CD4-positive, alpha-beta T cell treated with Interleukin-10 for 1 hour (primary cell): ENCODE measurements at regions not wholly inside any gene's neighbourhood (a gene's known extent, or its start where the extent isn't known, plus 50 kb on each side); places are given as distances from the start of the nearest gene placed in this dataset.
"Not testable (repeated sequence)": the region's sequence is repeated elsewhere in the genome, so short reads cannot be mapped to it uniquely, and the experiment has no call there.

ENCODE experiments used
- DNase-seq: peaks from one replicate; pipeline ENCODE4 v3.0.0-alpha.2; 2020

DNA sequence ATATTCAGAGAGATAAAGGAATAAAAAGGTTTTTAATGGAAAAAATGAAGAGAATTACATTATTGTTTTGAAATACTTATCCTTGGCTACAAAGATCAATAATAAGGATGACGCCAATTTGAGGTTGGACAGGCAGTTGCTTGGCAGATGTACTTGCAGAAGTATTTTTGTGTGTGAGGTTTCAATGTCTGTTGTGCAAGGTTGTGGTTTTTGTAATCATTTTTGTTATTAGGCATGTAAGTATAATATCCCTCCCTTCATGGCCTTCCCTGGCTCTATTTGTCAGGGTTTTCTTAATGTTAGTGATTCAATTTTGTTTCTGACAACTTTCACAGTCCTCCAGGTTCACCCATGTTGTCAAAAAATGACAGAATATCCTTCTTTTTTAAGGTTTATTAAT, 105.9 kb downstream of the OTOL1 start:
- DNase-seq: no peak

GRCh38 chr3:161602918-161603317, 106.3 kb downstream of the OTOL1 start:
- no peak for DNase-seq

- DNase-seq: no peak
These were observed 110.4 kb downstream of the OTOL1 start for GRCh38 chr3:161607056-161607455.

DNA sequence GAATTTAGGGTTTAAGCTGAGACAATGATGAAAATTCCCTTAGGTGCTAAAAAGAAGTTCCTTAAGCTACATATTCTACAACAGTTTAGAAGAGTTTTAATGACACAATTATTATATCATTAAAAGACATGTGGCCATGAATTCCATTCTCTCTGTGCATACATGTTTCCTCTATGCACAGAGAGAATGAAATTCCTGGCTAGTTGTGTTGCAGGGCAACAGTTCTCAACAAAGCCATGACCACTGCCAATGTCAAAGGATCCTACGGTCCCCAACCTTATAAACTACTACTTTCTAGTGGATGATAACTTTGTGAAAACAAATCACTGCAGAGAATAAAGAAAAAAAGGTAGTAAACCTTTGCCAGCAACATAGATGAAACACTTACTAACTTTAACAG, 122.7 kb downstream of the OTOL1 start:
- no peak for DNase-seq

GRCh38 chr3:161630794-161631193, 134.2 kb downstream of the OTOL1 start:
- DNase-seq: no peak

GRCh38 chr3:161631536-161631935, 134.9 kb downstream of the OTOL1 start:
- DNase-seq: no peak

DNA sequence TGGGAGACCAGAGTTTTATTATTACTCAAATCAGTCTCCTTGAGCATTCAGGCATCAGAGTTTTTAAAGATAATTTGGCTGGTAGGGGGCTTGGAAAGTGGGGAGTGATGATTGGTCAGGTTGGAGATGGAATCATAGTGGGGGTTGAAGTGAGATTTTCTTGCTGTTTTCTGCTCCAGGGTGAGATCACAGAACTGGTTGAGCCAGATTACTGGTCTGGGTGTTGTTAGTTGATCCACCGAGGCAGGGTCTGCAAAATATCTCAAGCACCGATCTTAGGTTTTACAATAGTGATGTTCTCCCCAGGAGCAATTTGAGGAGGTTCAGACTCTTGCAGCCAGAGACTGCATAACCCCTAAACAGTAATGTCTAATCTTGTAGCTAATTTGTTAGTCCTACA, 141.0 kb downstream of the OTOL1 start:
- DNase-seq: no peak

DNA sequence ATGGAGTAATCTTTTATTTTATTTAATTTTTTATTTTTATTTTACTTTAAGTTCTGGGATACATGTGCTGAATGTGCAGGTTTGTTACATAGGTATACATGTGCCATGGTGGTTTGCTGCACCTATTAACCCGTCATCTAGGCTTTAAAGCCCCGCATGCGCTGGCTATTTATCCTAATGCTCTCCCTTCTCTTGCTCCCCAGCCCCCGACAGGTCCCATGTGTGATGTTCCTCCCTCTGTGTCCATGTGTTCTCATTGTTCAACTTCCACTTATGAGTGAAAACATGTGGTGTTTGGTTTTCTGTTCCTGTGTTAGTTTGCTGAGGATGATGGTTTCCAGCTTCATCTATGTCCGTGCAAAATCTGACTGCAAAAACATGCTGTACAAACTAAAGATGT, 142.5 kb downstream of the OTOL1 start:
- DNase-seq: not testable (repeated sequence)

DNA sequence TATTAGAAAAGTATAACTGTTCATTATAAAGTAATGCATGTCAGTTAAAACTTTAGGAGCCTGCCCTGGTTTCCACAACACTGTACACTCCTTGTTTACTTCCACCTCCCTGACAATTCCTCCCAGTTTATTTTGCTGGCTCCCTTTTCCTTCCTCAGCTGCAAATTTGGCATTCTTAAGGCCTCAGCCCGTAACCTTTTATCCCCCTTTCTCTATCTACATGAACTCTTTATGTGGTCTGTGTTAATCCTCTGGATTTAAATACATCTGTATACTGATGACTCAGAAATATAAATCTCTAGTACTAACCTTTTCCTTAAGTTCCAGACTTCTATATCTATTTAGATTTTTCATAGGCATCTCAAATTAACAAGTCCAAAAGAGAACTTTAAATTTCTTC, 143.6 kb downstream of the OTOL1 start:
- DNase-seq: no peak

GRCh38 chr3:161641287-161641686, 144.7 kb downstream of the OTOL1 start:
- no peak for DNase-seq

DNA sequence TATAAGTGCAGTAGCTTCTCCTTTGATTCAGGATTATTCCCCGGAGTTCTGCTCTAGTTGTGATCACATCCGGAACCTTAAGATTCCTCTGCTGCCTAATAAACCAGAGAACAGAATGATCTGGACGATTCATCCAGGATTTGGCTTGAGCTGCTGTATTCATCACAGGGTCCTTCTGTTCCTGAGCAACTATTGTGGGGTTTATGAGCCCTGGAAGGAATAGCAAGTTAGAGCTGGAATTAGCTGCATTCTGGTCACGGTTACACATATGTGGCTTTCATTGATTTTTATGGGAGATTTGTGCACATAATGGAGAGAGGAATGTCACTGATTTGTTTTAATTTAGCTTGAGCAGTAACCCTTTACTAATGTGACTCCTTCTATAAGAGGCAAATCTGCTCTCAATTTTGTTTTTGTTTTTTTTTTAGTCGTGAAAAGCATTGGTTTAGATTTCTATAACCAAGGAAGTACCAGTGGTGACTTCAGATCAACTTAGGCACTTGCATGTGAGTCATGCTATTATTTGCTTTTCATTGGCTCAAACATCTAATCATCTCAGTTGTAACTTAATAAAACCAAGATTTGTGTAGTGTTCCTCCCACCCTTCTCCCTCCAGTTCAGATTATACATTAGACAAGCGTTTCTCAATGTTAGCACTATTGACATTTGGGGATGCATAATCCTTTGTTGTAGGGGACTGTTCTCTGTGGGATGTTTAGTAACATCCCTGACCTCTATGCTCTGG, 148.5 kb downstream of the OTOL1 start:
- DNase-seq: no peak

GRCh38 chr3:161647936-161648470, 151.4 kb downstream of the OTOL1 start:
- DNase-seq: no peak

DNA sequence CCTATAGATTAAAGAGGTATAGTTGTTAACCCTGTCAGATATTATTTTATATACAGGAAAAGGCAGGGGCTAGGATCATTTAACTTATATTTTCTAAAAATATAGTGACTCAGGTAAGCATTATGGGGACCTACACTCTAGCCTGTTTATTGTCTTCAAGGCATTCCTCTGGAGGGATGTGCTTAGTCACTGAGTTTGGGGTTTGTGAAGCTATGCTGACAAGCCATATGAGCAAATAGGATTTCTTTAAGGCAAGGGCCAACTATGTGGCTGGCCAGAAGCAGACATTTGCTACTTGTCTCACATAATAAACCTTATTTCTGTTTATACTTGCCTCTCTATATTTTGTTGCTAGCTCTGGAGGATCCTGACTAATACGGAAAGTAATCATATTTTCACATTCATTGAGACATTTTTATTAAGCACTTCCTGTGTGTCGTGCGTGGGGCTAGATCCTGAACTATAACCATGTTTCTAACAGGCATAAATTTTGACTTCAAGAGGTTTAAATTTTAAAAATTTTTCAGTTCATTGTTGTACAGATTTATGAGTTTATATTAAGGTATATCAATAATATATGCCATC, 153.4 kb downstream of the OTOL1 start:
- no peak for DNase-seq

DNA sequence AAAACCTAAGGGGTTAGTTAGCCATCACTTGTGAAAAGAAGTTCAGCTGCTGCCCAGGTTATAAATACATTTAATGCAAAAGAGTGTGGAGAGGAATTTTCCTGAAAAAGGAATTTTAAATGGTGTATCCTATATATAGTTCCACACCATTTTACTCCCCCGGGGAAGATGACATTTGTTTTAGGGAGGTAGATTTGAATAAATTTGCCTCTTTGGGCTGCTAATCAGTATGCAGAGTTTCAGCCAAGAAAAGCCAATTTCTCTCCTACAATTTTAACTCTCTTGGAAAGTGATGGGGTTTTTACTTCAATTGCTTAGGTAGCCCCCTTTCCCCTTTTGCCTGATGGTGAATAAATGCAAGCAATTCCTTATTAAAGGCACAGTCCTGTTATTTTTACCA, 161.2 kb downstream of the OTOL1 start:
- DNase-seq: no peak

DNA sequence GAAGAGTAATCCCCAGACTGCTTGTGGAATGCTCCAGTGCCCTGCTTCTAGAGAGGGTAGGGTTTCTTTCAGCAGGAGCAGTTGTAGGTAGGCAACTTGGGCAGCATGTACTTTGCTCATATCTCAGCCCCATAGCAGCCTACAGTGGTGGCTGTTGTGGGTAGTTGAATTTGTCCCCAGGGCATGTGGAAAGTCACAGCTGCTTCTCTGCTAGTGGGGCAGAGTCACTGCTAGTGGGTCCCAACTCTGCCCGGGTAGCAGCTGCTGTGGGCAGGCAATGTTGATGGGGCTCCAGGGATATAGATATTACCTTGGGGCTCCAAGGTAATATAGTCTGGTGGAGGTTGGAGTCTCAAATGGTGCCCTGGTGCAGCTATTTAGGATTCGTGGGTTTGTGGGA, 174.5 kb downstream of the OTOL1 start:
- no peak for DNase-seq

DNA sequence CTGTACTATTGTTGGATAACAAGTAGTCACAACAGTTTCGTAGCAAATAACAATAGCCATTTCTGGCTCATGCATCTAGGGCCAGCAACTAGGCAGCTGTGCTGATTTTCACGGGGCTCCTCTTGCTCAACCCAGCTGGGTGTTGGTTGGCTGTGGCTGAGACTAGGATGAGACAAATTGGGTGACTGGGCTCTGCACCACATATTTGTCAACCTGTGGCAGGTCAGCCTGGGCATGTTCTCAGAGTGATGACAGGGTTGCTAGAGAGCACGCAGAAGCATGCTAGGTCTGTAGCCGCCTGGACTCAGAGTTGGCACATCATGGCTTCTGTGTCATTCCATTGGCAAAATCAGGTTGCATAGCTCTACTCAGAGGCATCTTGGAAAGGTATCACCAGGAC, 175.9 kb downstream of the OTOL1 start:
- DNase-seq: no peak

- no peak for DNase-seq
These were observed 177.3 kb downstream of the OTOL1 start for GRCh38 chr3:161673866-161674265.

- no peak for DNase-seq
These were observed 177.8 kb downstream of the OTOL1 start for GRCh38 chr3:161674402-161674801.

DNA sequence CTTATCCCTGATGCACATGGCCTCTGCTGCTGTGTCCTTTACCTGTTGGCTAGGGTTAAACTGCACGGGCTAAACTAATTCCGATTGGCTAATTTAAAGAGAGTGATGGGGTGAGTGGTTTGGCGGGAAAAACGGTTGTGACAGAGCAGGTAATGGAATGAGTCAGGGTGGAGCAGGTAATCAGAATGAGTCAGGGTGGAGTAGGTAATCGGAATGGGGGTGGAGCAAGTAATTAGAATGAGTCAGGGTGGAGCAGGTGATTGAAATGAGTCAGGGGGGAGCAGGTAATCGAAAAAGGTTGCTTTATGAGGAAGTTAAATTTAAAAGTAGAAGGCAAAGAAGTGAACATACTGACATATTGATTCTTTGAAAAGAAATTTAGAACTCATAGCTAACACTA, 185.2 kb downstream of the OTOL1 start:
- DNase-seq: not testable (repeated sequence)

- no peak for DNase-seq
These were observed 186.1 kb downstream of the OTOL1 start for GRCh38 chr3:161682715-161683114.

DNA sequence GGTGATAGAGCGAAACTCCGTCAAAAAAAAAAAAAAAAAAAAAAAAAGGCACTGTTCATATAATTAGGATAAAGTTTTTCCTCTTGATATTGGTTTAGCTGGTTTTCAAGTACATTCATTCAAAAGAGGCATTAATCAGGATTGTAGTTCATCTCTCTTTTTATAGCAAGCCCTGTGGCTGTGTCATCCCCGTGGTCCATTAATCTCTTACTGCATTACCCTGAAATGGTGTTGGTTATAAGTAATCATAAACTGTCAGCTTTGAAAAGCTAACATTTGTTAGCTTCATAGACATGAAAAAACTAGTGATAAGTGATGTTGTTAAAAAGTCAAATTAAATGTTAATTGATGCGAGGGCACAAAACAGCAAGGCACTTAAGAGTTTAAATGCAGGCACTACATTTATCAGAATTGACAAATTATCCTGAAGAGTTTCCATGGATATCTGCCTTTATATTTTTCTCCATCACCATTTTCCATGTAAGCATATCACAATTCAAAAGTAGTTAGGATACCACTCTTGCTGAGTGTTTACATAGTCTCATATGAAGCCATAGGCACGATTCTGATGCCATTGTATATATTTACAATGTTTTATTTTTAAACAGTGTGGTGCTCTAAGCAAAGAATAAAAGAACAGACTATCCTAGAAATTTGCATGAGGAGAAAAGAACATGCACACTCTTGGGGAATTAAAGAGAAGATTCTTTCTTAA, 193.1 kb downstream of the OTOL1 start:
- no peak for DNase-seq

- no peak for DNase-seq
These were observed 193.7 kb downstream of the OTOL1 start for GRCh38 chr3:161690299-161690620.

DNA sequence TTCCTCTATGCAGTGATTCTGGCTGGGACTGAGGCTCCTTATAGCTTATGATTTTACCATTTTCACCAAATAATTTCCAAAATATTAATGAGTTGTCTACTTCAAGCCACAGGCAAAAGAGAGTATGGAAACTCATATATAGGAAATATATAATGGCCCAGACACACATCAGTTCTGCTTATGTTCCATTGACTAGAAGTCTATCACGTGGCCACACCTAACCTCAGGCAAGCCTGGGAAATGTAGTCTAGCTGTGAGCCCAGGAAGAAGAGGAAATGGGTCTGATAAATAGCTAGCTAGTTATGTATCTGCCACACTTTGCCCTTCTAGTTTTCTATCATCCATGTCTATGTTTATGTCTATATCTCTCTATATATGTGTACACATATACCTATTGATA, 195.1 kb downstream of the OTOL1 start:
- no peak for DNase-seq
